ENCODE measurements at regions not wholly inside any gene's neighbourhood (a gene's known extent, or its start where the extent isn't known, plus 50 kb on each side); places are given as distances from the start of the nearest gene placed in this dataset.

DNA sequence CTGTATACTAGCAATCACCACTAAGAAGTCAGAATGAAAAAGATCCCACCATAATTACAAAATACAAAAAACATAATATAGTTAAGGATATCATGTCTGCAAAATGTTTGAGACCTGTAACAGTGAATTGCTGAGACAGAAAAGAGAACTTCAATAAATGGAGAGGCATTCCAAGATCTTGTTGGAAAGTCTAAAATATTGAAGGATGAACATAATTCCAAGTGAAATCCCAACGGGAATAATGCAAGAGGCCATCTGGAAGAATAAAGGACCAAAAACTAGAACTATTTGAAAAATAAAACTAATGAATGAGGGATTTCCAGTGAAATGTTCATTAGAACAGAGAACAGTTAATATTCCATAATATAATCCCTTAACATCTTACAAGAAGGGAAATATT lies 110.9 kb downstream of the COL6A6 start:
- Histone ChIP-seq H3K9me3 (ENCODE audit: insufficient read depth, low read length) (no peaks in the 10 kb centered on the region), H3K9ac (ENCODE audit: low read length) (no peak overlapping the region), H3K4me3 (ENCODE audit: low read length) (no peak overlapping the region), H3K79me2 (ENCODE audit: low read length) (no peaks in the 10 kb centered on the region), H3K27ac (ENCODE audit: low read length) (no peak overlapping the region), H4K20me1 (ENCODE audit: insufficient read depth, low read length) (no peaks in the 10 kb centered on the region), H2AFZ (ENCODE audit: low read depth, low read length) (no peak overlapping the region), H3K4me1 (ENCODE audit: low read length) (no peaks in the 10 kb centered on the region), H3K4me2 (ENCODE audit: low read length) (no peak overlapping the region), H3K36me3 (replicated peaks; ENCODE audit: low read depth, low read length) (no peaks in the 10 kb centered on the region), H3K27me3 (ENCODE audit: low read depth, low read length) (no peaks in the 10 kb centered on the region; the same call in 1 of the 2 replicates)
- TF ChIP-seq EZH2phosphoT487 (IDR thresholded peaks at IDR 0.05; ENCODE audit: low read depth): no peak
- TF ChIP-seq, protein P1, sequence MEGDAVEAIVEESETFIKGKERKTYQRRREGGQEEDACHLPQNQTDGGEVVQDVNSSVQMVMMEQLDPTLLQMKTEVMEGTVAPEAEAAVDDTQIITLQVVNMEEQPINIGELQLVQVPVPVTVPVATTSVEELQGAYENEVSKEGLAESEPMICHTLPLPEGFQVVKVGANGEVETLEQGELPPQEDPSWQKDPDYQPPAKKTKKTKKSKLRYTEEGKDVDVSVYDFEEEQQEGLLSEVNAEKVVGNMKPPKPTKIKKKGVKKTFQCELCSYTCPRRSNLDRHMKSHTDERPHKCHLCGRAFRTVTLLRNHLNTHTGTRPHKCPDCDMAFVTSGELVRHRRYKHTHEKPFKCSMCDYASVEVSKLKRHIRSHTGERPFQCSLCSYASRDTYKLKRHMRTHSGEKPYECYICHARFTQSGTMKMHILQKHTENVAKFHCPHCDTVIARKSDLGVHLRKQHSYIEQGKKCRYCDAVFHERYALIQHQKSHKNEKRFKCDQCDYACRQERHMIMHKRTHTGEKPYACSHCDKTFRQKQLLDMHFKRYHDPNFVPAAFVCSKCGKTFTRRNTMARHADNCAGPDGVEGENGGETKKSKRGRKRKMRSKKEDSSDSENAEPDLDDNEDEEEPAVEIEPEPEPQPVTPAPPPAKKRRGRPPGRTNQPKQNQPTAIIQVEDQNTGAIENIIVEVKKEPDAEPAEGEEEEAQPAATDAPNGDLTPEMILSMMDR (IDR thresholded peaks at IDR 0.05; ENCODE audit: low read depth, low read length): no peak

All from OCI-LY3 (cell line).